ENCODE measurements at regions not wholly inside any gene's neighbourhood (a gene's known extent, or its start where the extent isn't known, plus 50 kb on each side); places are given as distances from the start of the nearest gene placed in this dataset.
"Not testable (repeated sequence)": the region's sequence is repeated elsewhere in the genome, so short reads cannot be mapped to it uniquely, and the experiment has no call there.

DNA sequence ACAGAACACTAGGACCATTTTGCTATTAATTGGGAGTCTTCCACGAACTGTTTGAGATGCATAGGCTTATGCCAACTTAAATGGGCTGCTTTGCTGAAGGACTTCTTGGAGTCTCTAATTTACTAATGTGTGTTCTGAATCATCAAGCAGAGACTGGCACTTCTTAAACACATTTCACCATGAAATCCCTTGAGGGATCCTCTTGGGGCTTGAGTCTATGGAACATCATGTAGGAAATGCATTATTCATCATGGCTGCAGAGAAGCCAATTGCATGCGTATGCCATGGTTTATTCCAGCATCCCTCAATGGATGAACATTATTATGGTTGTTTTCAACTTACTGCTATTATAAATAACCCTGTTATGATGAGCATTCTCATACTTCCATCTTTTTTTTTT is 73.4 kb downstream of the FGD2 start:
- FAIRE-seq = no peak

DNA sequence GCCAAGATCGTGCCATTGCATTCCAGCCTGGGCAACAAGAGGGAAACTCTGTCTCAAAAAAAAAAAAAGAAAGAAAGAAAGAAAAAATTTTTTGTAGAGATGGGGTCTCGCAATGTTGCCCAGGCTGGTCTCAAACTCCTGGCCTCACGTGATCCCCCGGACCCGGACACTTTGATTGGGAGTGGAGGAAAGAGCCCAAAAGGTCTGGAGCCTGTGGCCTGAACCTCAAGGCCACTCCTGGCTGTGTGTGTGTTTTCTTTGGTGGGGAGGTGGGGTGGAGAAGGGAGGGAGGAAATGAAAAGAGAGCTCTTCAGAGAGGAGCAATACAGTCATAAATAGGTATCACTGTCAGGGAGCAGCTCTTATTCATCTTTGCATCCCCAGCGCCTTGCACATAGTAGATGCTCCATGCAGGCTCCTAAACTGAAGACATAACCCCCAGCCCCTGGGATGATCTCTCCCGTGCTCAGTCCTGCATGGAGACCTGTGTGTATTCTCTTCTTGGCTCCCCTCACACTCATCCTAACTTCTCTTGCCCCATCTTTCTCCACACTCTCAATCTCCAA is 75.7 kb downstream of the FGD2 start:
- no peak for FAIRE-seq

DNA sequence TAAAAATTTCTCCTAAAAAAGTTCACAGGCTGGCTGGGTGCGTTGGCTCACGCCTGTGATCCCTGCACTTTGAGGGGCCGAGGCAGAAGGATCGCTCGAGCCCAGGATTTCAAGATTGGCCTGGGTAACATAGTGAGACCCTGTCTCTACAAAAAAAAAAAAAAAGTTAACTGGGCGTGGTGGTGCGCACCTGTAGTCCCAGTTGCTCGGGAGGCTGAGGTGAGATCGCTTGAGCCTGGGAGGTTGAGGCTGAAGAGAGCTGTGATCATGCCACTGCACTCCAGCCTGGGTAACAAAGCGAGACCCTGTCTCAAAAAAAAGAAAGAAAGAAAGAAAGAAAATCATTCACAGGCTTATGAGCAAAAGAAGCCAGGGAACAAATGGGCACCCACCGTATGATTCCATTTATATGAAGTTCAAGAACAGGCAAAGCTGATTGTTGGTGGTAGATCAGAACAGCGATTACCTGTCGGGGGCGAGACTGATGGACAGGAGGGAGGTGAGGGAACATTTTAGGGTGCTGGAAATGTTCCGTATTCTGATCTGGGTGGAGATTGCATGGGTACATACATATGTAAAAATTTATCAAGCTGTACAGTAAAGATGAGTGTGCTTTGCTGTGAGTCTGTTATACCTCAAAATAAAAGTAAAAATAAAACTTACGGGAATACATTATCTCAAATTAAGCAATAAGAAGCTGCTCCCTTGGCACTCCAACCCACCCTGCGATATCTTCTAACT is 77.1 kb downstream of the FGD2 start:
- no peak for FAIRE-seq

DNA sequence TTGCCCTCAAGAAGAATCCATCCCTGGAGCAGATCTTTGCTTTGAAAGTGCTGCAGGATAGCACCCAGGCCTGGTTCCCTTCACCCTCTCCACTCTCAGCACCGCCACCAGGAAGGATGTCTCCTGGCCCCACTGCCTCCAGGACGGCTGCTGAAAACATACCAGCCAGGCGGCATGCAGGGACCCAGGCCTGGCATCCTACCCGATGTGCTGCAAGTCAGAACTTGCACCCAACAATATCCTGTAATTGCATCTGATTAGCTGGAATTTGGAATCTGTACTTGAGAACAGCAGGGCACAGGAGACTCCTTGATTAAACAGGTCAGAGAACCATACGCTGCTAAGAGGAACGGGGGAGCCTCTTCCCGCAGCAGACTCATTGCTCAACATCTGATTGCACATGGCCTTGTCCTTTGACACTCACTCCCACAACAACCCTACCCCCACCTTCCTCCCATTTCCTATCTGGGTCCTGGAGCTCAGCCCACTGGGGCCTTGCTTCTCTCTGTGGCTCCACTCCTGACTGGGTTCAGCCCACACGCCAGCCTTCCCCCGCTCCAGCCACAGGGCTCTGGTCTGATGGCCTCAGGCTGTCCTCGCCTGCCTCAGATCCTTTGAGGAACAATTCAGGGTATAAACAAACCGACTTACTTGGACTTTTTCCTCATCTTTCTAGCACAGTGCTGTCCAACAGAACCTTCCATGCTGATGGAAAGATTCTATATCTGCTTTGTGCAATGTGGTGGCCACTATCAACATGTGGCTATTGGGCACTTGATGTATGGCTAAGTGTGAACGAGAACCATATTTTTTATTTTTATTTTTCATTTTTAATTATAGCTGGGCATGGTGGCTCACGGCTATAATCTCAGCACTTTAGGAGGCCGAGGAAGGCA is 78.0 kb downstream of the FGD2 start:
- FAIRE-seq = no peak

DNA sequence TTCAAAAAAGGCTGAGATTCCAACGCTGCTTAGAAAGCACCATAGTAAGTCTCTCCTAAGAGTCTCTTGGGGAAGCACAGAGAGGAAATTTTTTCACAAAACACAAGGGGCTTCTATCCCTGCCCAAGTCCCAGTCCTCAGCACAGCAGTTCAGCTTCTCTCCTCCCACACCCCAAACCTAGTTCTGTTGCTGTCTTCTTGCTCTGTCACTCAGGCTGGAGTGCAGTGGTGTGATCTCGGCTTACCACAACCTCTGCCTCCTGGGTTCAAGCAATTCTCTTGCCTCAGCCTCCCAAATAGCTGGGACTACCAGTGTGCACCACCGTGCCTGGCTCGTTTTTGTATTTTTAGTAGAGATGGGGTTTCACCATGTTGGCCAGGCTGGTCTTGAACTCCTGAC is 79.2 kb downstream of the FGD2 start:
- FAIRE-seq = not testable (repeated sequence)

DNA sequence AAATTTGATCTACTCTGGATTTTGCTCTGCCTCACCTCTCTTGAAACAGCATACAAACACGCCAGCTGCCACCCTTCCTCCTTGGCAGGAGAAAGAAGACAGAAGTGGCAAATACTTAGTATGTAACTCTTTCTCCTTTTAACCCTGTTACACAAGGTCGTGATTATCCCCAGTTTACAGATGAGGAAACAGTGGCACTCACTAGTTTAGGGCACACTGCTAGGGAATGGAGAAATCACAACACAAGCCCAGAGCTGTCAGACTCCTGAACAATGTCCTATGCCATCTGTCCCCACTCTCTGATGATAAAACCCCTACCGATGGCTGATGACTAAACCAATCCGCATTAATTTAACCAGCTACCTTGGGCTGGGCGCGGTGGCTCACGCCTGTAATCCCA is 79.7 kb downstream of the FGD2 start:
- no peak for FAIRE-seq

DNA sequence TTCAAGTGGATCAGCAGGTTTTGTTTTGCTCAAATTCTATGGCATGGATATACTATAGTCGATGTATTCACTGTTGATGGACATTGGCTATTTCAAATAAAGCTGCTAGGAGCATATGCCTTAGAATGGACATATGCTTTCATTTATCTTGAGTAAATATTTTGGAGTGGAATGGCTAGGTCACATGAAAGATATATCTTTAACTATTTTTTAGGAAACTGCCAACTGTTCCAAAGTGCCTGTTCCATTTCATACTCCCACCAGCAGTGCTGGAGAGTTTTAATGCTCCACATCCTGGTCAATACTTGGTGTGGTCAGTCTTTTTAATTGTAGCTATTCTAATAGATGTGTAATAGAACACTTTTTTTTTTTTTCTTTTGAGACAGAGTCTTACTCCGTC is 81.1 kb upstream of the PIM1 start:
- FAIRE-seq = no peak

DNA sequence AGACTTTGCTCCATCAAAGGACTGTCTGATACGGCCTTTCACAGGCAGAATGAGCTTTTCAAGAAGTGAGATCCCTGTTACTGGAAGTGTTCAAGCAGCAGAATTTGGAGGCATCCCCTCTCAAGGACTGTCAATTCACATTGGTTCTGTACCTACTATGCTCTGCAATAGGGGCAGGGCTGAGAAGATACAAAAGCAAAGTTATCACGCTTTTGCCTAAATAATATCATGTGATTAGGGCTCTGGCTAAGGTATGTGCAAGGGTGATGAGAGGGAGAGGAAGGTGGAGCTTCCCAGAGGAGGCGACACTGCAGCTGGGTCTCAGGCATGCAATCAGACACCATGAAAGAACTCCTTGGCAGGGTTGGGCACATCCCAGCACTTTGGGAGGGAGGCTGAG is 80.2 kb upstream of the PIM1 start:
- FAIRE-seq = no peak

DNA sequence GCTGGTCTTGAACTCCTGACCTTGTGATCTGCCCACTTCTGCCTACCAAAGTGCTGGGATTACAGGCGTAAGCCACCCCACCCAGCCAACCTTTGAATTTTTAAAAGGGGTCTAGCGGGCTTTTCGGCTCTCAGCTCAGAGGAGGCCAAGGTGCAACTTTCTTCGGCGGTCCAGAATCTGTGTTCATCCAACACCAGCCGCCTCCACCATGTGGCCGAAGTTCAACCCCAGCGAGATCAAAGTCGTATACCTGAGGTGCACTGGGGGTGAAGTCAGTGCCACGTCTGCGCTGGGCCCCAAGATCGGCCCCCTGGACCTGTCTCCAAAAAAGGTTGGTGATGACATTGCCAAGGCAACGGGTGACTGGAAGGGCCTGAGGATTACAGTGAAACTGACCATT is 78.8 kb upstream of the PIM1 start:
- not testable (repeated sequence) for FAIRE-seq

DNA sequence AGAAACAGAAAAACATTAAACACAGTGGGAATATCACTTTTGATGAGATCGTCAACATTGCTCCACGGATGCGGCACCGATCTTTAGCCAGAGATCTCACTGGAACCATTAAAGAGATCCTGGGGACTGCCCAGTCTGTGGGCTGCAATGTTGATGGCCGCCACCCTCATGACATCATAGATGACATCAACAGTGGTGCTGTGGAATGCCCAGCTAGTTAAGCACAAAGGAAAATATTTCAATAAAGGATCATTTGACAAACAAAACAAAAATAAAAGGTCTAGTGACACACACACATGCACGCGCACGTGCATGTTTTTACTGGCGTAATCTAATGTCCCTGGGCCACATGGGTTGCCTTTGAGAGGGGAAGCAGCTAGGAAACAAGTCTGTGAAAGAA is 78.4 kb upstream of the PIM1 start:
- not testable (repeated sequence) for FAIRE-seq

DNA sequence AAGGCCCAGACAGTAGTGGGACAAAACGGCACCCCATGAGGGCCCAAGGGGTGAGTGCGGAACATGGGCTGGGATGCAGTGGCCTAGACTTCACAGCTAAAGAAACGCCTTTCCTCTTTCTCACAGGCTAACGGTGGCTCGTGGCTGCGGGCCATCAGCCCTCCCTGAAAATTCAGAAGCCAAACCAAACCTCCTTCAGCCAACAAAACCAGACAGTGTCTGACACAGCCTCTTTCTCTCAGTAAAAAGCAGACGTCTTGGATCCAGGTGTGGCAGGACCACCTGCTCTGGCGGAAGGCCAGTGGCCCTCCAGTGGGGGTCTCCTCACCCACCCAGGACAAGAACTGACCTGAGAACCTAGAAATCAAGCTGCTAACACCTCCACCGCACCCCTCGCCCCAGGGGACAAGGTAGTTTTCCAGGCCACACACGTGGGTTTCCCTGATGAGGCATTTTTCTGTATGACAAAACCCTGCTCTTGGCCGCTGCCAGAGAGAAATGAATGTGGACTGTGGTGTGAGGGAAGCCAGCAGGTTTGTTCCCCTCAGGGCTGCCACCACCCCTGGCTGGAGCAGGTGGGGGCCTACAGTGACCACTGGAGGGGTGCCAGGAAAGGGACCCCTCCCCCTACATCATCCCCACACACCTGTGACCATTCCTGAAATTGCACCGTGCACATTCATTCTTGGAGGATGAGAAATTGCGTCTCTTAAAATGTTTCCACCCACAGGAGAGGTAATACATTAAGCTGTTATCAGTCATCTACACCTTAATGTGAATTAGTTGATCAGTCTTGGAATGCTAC is 76.8 kb upstream of the PIM1 start:
- no peak for FAIRE-seq

DNA sequence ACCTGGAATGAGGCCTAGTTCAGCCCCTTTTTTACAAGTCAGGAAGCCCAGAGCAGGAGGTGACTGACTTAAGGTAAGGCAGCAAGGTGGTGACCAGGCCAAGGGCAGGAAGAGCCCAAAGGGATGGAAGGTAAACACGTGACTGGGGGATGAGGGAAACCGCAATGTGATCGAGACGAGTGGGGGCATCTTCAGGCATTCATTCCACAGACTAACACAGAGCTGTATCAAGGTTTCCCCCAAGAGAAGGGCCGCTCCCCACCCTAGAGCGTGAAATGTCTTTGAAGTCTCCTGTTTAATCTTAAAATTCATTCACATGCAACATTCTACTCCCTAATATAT is 76.3 kb upstream of the PIM1 start:
- no peak for FAIRE-seq

DNA sequence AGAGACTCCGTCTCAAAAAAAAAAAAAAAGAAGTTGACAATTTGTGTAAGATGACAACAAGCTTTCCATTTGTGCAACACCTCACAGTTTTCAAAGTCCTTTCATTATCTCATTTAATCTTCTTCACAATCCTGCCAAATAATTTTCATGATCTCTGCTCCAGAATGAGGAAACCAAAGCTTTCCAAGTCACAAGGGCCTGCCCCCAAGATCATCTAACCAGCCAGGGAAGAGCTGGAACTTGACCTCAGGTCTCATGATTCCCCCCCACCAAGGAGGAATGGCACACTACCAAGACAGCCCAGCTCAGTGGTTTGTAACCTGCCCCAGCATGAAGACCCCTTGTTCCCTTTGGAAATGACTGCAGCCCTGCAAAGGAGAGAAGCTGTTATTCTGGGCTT is 74.0 kb upstream of the PIM1 start:
- FAIRE-seq = no peak

DNA sequence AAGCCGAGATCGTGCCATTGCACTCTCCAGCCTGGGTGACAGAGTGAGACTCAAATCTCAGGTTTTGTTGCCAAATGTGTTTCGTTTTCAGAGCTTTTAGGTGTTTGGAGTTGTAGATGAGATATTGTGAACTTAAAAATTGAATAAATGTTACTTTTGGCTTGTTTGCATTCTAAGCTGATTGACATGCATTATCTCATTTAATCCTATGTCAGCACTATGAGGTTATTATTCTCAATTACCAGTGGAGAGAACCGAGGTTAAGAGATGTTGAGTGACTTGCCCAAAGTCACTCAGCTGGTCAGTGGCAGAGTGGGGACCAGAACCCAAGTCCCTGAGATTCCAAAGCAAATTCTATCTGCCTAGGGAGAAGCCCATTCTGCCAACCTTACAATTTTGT is 72.6 kb upstream of the PIM1 start:
- no peak for FAIRE-seq

DNA sequence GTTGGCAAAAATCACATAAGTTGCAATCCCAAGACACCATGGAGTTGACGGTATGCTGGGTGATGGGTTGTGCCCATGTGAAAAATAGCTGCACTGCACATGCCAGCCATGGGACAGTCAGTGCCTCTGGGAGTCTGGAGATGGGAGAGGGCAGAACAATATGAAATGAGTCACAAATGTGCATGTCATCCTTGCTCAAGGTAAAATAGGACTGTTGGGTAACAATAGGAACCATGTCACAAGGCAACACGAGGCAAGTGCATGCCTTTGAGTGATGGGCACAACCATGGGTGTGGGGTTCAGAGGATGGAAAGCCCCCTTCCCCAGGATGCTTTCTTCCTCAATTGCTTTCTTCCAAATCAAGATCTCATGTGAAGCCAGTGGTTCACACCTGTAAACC is 70.5 kb upstream of the PIM1 start:
- FAIRE-seq = no peak

DNA sequence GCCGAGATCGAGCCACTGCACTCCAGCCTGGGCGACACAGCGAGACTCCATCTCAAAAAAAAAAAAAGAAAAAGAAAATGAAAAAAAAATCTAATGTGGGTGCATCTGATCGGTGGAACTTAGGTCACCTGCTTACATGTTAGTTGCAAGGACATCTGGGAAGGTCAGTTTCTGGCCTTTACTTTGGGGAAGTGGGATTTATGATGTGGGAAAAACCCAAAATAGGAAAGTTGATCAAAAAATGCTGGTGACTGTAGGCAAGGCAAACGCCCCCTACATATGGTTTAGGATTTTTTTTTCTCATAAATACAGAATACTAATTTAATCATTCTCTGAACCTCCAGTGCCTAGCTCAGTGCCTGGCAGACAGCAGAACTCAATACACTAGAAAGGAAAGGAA is 69.2 kb upstream of the PIM1 start:
- no peak for FAIRE-seq

DNA sequence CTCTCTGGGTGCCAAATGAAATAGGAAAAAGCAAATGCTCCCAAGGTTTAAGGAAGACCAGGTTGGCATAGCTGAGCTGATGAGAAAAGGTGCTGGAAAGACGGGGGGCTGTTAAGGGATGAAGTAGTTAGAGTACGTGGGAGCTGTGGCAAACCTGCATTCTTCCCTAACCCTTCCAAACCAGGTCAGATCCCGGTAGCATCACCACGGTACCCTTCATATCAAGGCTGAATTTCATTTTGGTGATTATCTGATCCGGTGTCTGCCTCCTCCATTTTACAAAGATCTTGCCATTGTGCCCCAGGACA is 68.0 kb upstream of the PIM1 start:
- FAIRE-seq = no peak

DNA sequence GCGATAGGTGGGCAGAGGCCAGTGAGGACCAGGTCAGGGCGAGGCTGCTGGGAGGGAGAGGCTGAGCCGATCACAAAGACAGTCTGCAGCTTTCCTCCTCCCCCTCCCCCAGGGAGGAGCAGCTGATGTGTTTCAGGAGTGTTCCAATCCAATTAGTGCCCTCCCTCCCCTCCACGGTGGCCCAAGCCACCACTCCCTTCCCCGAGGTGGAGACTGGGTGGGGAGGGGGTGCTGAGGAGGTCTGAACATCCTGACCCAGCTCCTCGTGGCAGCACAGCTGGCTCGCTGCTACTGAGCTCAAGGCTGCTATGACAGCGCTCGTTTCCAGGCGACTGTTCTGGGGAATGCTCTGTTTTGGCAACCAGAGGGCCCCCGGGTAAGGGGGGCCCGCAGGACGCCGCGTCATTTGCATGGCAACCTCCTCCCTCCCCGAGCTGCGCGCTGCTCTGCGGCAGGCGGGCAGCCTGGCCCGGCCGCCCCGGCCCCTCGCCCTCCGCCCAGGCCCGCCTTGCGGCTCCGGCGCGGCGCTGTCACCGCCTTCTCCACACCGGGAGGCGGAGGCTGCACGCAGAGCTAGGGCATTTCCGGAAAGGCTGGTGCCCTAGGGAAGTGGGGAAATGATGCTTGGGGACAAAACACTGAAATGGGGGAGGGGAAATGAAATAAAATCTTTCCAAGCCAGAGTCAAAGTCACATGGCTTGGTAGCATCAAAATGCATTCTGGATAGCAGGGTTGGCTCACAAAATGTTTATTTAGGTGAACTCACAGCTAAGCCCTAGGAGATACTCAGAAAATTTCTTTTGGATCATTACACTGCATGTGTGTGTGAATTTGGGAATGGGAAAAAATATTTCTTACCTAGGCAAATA is 67.4 kb upstream of the PIM1 start:
- FAIRE-seq = peak; percentile 86

DNA sequence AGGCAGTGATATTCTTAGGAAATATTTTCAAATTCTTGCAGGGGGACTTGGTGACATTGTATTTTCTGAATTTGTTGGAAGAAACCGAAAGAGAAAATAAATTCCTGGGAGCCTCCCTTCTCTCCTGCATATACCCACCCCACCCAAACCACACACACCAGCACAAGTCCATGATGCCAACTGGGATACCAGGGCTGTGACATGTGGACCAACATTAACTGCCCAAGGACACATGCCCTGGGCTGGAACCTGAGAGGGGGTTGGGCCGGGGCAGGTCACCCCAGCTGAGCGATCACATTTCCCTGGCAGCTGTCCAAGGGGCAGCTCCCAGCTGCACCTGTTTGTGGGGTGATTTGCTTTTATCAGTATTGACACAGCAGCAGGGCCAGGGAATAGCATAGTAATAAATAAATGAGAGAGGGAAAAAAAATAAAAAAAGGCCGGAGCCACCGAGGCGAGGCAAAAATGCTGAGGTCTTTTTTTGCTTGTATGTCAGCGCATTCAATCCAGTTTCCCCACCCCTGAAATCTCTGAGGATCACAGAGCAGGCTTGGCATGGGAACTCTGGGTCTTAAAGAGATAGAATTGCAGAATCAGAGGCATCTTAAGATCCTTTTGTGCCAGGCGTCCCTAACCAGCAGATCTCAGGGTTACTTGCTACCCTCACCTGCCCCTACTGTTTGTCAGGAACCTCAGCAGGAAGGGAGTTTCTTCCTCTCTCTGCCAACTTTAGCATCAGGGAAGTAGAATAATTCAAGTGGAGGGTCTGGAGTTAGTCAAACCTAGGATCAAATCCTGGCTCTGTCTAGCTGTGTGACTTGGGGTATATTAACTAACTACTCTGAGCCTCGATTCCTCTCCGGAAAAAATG is 66.5 kb upstream of the PIM1 start:
- no peak for FAIRE-seq

DNA sequence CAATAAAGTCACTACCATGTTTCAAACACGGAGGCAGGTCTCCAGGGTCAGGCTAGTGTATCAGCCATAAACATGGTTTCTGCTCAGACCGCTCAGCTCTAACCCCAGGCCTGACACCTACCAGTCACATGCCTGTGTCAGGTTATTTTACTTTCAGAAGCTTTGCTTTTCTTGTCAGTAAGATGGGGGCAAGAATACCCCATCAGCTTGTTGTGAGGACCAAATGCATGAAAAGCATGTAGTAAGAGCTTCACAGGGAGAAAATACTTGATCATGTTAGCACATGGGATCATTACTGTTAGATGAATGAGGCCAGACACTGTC is 65.2 kb upstream of the PIM1 start:
- FAIRE-seq = no peak

DNA sequence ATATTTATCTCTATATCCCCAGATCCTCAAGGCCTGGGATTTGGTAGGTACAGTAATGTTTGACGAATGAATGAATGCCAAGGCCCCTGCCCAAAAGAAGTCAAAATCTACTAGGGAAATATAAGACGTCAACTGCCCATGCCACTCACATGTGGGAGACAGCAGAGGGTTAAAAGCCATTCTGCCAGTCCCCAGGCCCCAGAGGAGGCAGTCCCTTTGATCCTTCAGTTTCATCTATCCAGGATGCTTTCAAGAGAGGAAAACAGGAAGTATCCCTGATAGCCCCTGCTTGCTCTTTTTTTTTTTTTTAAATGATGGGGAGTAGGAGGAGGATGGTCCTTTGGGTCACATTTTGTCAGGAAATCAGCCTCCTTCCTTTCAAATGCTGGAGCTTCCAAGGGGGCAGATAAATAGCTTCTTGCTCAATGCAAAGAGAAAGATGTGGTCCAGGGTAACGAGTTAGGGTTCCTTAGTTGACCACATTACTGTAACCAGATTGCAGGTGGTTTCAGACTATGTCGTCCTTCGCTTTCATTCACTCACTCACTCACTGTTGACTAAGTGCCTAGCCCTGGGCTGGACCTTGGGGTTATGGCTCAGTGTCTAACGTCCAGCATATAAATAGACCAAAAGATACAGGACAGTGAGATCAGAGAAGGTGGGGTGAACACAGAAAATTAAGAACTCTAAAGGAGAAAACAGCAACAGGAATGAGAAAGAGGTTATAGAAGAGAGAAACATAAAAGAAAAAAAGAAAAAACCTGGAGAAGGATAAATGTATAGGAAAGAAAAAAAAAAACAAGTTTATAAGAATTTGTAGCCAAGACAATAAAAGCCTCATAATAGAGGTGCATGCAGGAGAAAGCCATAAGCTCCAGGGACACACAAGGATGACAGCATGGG is 64.6 kb upstream of the PIM1 start:
- no peak for FAIRE-seq

Data from A204.1 (cell line).